Stromal cell of bone marrow (primary cell): ENCODE measurements at regions not wholly inside any gene's neighbourhood (a gene's known extent, or its start where the extent isn't known, plus 50 kb on each side); places are given as distances from the start of the nearest gene placed in this dataset.

Experiments
- DNase-seq: peaks from one replicate; pipeline ENCODE4 v3.0.0-alpha.2; 2012; ENCODE audit warnings: low read depth

- DNase-seq, result peak; percentile 69
Measured at GRCh38 chr2:18651842-18652774, 62.7 kb upstream of the NT5C1B start.

- no peak for DNase-seq
Measured at GRCh38 chr2:18650221-18650620, 60.9 kb upstream of the NT5C1B start.

DNA sequence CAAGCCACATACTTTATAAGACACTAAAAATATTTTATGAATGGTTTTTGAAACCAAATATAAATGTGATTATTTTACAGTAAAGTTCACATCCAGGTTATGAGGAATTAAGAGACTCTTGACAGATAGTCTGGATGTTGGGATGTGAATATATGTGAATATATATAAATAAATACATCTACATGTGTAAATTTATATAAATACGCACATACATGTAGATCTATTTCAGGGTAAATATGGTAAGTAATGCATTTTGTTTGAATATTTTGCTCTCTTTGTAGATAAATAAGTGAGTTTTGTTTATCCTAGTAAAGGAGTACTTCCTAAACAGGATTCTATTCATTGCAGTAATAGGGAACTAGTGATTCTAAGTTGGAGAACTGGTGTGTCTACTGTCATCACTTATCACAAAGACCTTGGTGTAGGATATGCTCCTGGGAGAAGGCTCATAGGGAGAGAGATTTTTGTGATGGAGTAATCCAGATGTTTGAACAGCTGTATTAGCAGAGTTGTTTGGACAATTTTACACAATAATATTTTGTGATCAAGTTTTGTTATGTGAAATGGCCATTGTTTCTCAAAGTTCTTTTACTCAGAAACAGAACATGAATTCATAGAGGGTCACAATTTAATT lies 60.2 kb upstream of the NT5C1B start:
- DNase-seq, result no peak

DNA sequence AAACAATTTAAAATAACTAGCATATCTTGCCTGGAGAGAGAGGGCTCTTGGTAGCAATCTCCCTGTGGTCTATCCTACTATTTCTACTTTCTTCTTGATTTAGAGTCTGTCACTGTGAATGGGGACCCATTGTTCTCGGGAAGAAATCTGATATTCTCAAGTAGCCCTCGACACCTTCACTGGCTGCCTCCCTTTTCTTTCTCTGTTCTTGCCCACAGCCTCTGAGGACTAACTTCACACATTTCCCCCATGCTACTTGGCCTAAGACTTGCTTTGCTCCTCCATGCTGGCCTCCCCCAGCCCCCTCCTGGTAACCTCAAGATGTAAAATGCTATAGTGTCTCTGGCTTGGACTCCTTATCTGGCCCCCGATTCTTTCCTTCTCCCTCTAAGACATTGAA lies 58.8 kb upstream of the NT5C1B start:
- DNase-seq, result no peak

GRCh38 chr2:18647731-18648130 lies 58.4 kb upstream of the NT5C1B start:
- no peak for DNase-seq

DNA sequence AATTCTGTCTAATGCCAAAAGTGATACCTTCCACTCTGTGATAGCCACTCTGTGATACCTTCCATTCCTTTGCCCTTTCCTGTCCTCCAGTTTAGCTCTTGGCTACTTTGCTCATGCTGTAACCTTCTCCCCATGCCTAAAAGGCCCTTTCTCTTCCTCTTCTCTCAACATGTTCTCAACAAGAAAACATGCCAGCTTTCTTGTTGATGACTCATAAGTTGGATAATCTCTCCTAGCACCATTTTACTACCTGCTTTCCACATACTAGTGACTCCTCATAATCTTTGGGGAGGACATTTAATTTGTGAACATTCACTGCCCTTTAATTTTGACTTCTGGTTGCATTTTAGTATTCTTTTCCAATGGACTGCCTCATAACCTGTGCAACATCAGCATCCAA lies 55.9 kb upstream of the NT5C1B start:
- no peak for DNase-seq

DNA sequence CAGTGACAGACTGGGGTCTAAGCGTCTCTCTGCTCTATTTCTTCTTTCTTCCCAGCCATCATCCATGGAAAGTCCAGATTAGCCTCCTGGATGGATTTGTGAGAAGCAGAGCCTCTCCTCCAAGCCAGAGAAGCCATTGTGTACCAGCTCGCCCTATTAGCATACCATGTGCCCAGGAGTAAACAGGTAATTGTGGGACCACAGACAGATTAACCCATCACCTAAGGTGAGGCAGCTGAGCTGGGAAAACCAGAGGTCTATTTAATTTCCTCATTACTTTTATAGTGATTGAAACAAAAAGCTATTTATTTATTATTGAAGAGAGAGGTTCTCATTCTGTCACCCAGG lies 54.7 kb upstream of the NT5C1B start:
- no peak for DNase-seq

- DNase-seq, result no peak
Measured at GRCh38 chr2:18643326-18644114, 54.2 kb upstream of the NT5C1B start.

DNA sequence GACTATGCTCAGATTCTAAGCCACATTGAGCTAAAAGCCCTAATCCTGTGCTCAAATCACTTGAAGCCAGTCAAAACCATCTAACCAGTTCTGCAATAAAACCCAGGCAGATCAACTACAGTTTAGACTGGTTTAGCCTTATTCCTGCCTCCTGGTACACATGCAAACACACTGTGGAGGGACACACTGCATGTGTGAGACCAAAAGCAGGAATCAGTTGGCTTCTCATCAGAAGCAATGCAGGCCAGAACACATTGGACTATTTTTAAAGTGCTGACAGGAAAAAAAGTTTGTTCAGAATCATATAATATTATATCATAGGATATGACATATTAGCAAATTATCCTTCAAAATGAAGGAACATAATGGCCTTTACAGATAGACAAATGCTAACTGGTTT lies 52.5 kb upstream of the NT5C1B start:
- no peak for DNase-seq

DNA sequence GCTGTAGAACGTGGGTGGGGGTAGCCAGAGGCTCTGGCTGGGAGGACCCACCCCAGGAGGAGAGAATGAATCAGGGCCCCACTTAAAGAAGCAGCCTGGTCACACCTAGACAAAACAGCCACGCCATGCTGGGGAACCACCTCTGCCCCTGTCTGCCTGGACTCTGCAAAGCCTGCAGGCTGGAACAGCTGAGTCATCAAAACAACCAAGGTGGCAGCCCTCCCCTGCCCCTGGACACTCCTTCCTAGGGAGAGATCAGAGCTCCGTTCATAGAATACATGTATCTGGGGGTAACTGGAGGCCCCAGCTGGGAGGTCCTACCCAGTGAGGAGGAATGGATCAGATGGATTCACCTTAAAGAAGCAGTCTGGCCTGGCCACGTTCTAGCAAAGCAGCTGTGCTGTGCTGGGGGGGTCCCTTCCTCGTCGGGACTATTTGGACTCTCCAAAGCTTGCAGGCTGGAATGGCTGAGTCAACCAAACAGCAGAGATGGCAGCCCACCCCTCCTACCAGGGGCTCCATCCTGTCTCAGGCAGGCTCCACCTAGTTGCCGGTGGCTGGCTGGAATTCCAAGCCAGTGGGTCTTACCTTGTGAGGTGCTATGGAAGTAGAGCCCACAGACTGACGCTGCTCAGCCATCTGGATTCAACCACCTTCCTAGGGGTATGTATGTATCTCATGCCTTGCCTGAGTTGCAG lies 50.5 kb upstream of the NT5C1B start:
- DNase-seq, result no peak
